ENCODE measurements at regions not wholly inside any gene's neighbourhood (a gene's known extent, or its start where the extent isn't known, plus 50 kb on each side); places are given as distances from the start of the nearest gene placed in this dataset.

GRCh38 chrX:115898382-115899001 lies 272.1 kb upstream of the AGTR2 start:
- no peaks in the 10 kb centered on the region for H3K36me3 ChIP-seq
- H3K27me3 ChIP-seq, result no peaks in the 10 kb centered on the region
- H3K4me1 ChIP-seq, result peaks cover 0 to 3% (median 0%) of the 10 kb centered on the region in 4 donors
- intact Hi-C loops (cut with DNase I; ENCODE audit: low total_unique reads), result no loop called here
- H3K4me3 ChIP-seq, result no peak overlapping the region
- no peak overlapping the region for H3K27ac ChIP-seq
- DNase-seq, result no peak
- no peaks in the 10 kb centered on the region for H3K9me3 ChIP-seq
- no peak for TF ChIP-seq CTCF (IDR thresholded peaks at IDR 0.05)

GRCh38 chrX:115900425-115900824 lies 270.1 kb upstream of the AGTR2 start:
- no peak for TF ChIP-seq CTCF (IDR thresholded peaks at IDR 0.05)
- no peaks in the 10 kb centered on the region for H3K36me3 ChIP-seq
- intact Hi-C loops (cut with DNase I; ENCODE audit: low total_unique reads), result no loop called here

GRCh38 chrX:115901241-115901640 lies 269.3 kb upstream of the AGTR2 start:
- no peak for TF ChIP-seq CTCF (IDR thresholded peaks at IDR 0.05)
- H3K4me1 ChIP-seq, result no peaks in the 10 kb centered on the region
- H3K27me3 ChIP-seq, result no peaks in the 10 kb centered on the region
- H3K36me3 ChIP-seq, result no peaks in the 10 kb centered on the region
- intact Hi-C loops (cut with DNase I; ENCODE audit: low total_unique reads), result no loop called here
- no peak for DNase-seq
- no peak overlapping the region for H3K27ac ChIP-seq
- H3K4me3 ChIP-seq, result no peak overlapping the region
- no peaks in the 10 kb centered on the region for H3K9me3 ChIP-seq

More at GRCh38 chrX:115900425-115900824, 270.1 kb upstream of the AGTR2 start:
- H3K9me3 ChIP-seq, result no peaks in the 10 kb centered on the region
- no peak overlapping the region for H3K27ac ChIP-seq
- H3K4me3 ChIP-seq, result no peak overlapping the region
- H3K27me3 ChIP-seq, result no peaks in the 10 kb centered on the region
- H3K4me1 ChIP-seq, result no peaks in the 10 kb centered on the region
- DNase-seq, result no peak

- DNase-seq, result no peak
- no peak for TF ChIP-seq CTCF (IDR thresholded peaks at IDR 0.05)
- no peaks in the 10 kb centered on the region for H3K27me3 ChIP-seq
- H3K4me1 ChIP-seq, result no peaks in the 10 kb centered on the region
- no peak overlapping the region for H3K4me3 ChIP-seq
- H3K27ac ChIP-seq, result no peak overlapping the region
- intact Hi-C loops (cut with DNase I; ENCODE audit: low total_unique reads), result no loop called here
- H3K36me3 ChIP-seq, result no peaks in the 10 kb centered on the region
- no peaks in the 10 kb centered on the region for H3K9me3 ChIP-seq
Observed at GRCh38 chrX:115902995-115903394, 267.5 kb upstream of the AGTR2 start.

GRCh38 chrX:115906276-115906675 lies 264.3 kb upstream of the AGTR2 start:
- no peaks in the 10 kb centered on the region for H3K27me3 ChIP-seq
- H3K27ac ChIP-seq, result no peak overlapping the region
- H3K4me1 ChIP-seq, result no peaks in the 10 kb centered on the region
- no peak for TF ChIP-seq CTCF (IDR thresholded peaks at IDR 0.05)
- no peaks in the 10 kb centered on the region for H3K9me3 ChIP-seq
- no peak overlapping the region for H3K4me3 ChIP-seq
- H3K36me3 ChIP-seq, result no peaks in the 10 kb centered on the region
- no peak for DNase-seq
- intact Hi-C loops (cut with DNase I; ENCODE audit: low total_unique reads), result no loop called here

GRCh38 chrX:115906881-115907280 lies 263.7 kb upstream of the AGTR2 start:
- no peak overlapping the region for H3K27ac ChIP-seq
- H3K36me3 ChIP-seq, result no peaks in the 10 kb centered on the region
- no peaks in the 10 kb centered on the region for H3K9me3 ChIP-seq
- H3K27me3 ChIP-seq, result no peaks in the 10 kb centered on the region
- no peak for TF ChIP-seq CTCF (IDR thresholded peaks at IDR 0.05)
- H3K4me1 ChIP-seq, result no peaks in the 10 kb centered on the region
- no peak for DNase-seq
- intact Hi-C loops (cut with DNase I; ENCODE audit: low total_unique reads), result no loop called here
- H3K4me3 ChIP-seq, result no peak overlapping the region
